Trophoblast cell (in vitro differentiated cells and primary cell): ENCODE measurements at regions not wholly inside any gene's neighbourhood (a gene's known extent, or its start where the extent isn't known, plus 50 kb on each side); places are given as distances from the start of the nearest gene placed in this dataset.
A peak's percentile ranks its signal among the peaks of the same experiment; 100 is the strongest.

Source experiments
- DNase-seq, 2 donors: peaks; one replicate each; pipeline ENCODE4 v3.0.0-alpha.2; 2016
- H2AFZ ChIP-seq: 2 replicates; pipeline ENCODE4 v1.6.1; 2013; ENCODE audit warnings: low read length, moderate library complexity, mild to moderate bottlenecking; ENCODE audit not compliant: insufficient read depth, poor library complexity
- H2AK5ac ChIP-seq: 2 replicates; pipeline ENCODE4 v1.6.1; 2013; ENCODE audit warnings: mild to moderate bottlenecking, low read length
- H2BK120ac ChIP-seq: 2 replicates; pipeline ENCODE4 v1.6.1; 2013; ENCODE audit warnings: low read length, mild to moderate bottlenecking, moderate library complexity; ENCODE audit not compliant: insufficient read depth, poor library complexity
- H2BK12ac ChIP-seq: 2 replicates; pipeline ENCODE4 v1.6.1; 2013; ENCODE audit warnings: mild to moderate bottlenecking, low read length, moderate library complexity
- H2BK5ac ChIP-seq: 2 replicates; pipeline ENCODE4 v1.6.1; 2013; ENCODE audit warnings: low read length, low read depth, moderate library complexity, mild to moderate bottlenecking; ENCODE audit not compliant: poor library complexity
- H3K14ac ChIP-seq: 2 replicates; pipeline ENCODE4 v1.6.1; 2013; ENCODE audit warnings: mild to moderate bottlenecking, low read length
- H3K18ac ChIP-seq: 2 replicates; pipeline ENCODE4 v1.6.1; 2013; ENCODE audit warnings: mild to moderate bottlenecking, low read length
- H3K23ac ChIP-seq: 2 replicates; pipeline ENCODE4 v1.6.1; 2013; ENCODE audit warnings: low read length
- H3K27ac ChIP-seq: 2 replicates; pipeline ENCODE4 v1.5.1; 2013; ENCODE audit warnings: low read depth, mild to moderate bottlenecking, inconsistent platforms, low read length, moderate library complexity
- H3K27me3 ChIP-seq: 2 replicates; pipeline ENCODE4 v1.6.1; 2013; ENCODE audit warnings: inconsistent platforms, mild to moderate bottlenecking, low read length, moderate library complexity; ENCODE audit not compliant: insufficient read depth
- H3K36me3 ChIP-seq, 2 experiments: 1 replicate in 1 of 2; 2 replicates in 1 of 2; pipeline ENCODE4 v1.6.1; 2013; ENCODE audit warnings: low read length in 2 of 2, mild to moderate bottlenecking in 2 of 2, moderate library complexity in 1 of 2; ENCODE audit not compliant: insufficient read depth in 2 of 2, control insufficient read depth in 1 of 2
- H3K4ac ChIP-seq: 2 replicates; pipeline ENCODE4 v1.6.1; 2013; ENCODE audit warnings: low read depth, mild to moderate bottlenecking, low read length, moderate library complexity
- H3K4me1 ChIP-seq, 2 experiments: 1 replicate in 1 of 2; 2 replicates in 1 of 2; pipeline ENCODE4 v1.6.1; 2013; ENCODE audit warnings: low read length in 2 of 2, mild to moderate bottlenecking in 2 of 2, moderate library complexity in 1 of 2; ENCODE audit not compliant: insufficient read depth in 2 of 2, control insufficient read depth in 1 of 2
- H3K4me2 ChIP-seq: 2 replicates; pipeline ENCODE4 v1.6.1; 2013; ENCODE audit warnings: inconsistent platforms, mild to moderate bottlenecking, low read length, moderate library complexity
- H3K4me3 ChIP-seq: 2 replicates; pipeline ENCODE4 v1.5.1; 2013; ENCODE audit warnings: mild to moderate bottlenecking, low read depth, low read length, inconsistent platforms
- H3K79me1 ChIP-seq: one replicate; pipeline ENCODE4 v1.6.1; 2013; ENCODE audit warnings: low read length
- H3K79me2 ChIP-seq: 2 replicates; pipeline ENCODE4 v1.6.1; 2013; ENCODE audit warnings: low read length, mild to moderate bottlenecking; ENCODE audit not compliant: control insufficient read depth, insufficient read depth, poor library complexity
- H3K9ac ChIP-seq: 2 replicates; pipeline ENCODE4 v1.6.1; 2013; ENCODE audit warnings: mild to moderate bottlenecking, low read length
- H3K9me3 ChIP-seq: 2 replicates; pipeline ENCODE4 v1.6.1; 2013; ENCODE audit warnings: low read depth, mild to moderate bottlenecking, control low read depth, inconsistent platforms, low read length; ENCODE audit not compliant: insufficient read depth
- H4K12ac ChIP-seq: 2 replicates; pipeline ENCODE4 v1.6.1; 2013; ENCODE audit warnings: low read depth, mild to moderate bottlenecking, low read length, moderate library complexity
- H4K8ac ChIP-seq: 2 replicates; pipeline ENCODE4 v1.6.1; 2013; ENCODE audit warnings: low read depth, mild to moderate bottlenecking, low read length, moderate library complexity
- H4K91ac ChIP-seq: one replicate; pipeline ENCODE4 v1.6.1; 2013; ENCODE audit warnings: low read depth, mild to moderate bottlenecking, low read length, moderate library complexity
- WGBS: extraction: QIAGEN DNeasy Blood & Tissue Kit; methylation state at CpG from one replicate; pipeline ENCODE4 v1.1.7; 2013; ENCODE audit warnings: missing lambda C conversion rate; ENCODE audit not compliant: insufficient read length, insufficient coverage; ENCODE audit errors: extremely low coverage; 5-methylcytosine and 5-hydroxymethylcytosine counted together

DNA sequence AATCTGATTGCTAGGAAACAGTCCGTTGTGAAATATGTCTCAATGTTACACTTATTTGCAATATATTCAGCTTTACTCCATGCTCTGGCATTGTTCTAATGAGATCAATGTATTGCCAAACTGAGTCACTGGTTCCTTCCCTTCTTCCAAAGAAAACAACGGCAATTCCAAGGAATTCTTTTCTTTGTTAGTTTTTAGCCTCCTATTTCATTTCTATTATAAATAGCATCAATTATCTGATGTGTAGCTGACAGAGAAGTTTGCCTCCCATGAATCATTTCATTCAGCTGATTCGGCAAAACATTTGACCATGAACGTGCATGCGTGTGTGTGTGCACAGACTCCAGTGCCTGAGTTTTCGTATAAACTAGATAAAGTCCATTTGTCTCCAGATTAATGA is 346.8 kb downstream of the ETS1 start:
- Histone ChIP-seq H3K79me1 (peaks cover 47% of the 10 kb centered on the region), H3K36me3 (no peaks in the 10 kb centered on the region), H3K14ac (peak overlapping the region; percentile 54), H2AK5ac (peak overlapping the region; percentile 92), H3K23ac (no peak overlapping the region), H3K4me3 (no peak overlapping the region), H4K8ac (no peak overlapping the region), H3K4me2 (no peak overlapping the region), H3K4ac (no peak overlapping the region), H2AFZ (no peak overlapping the region), H4K12ac (no peak overlapping the region), H3K27ac (no peak overlapping the region), H3K4me1 (peaks cover 6 to 9% of the 10 kb centered on the region in 2 experiments), H3K79me2 (peaks cover 6% of the 10 kb centered on the region), H3K27me3 (no peaks in the 10 kb centered on the region), H2BK5ac (peak overlapping the region; percentile 63), H4K91ac (no peak overlapping the region), H3K18ac (no peak overlapping the region), H2BK12ac (peak overlapping the region; percentile 89), H2BK120ac (peak overlapping the region; percentile 89), H3K9me3 (no peaks in the 10 kb centered on the region), H3K9ac (no peak overlapping the region)
- no CpG with 5 or more reads among the region's 6 CpGs for WGBS
- no peak for DNase-seq

GRCh38 chr11:128239306-128239705 is 348.1 kb downstream of the ETS1 start:
- no CpG with 5 or more reads among the region's 4 CpGs for WGBS
- Histone ChIP-seq H3K4me3 (no peak overlapping the region), H3K9ac (no peak overlapping the region), H4K12ac (no peak overlapping the region), H4K8ac (no peak overlapping the region), H2AK5ac (peak overlapping the region; percentile 15), H2AFZ (no peak overlapping the region), H3K4me2 (no peak overlapping the region), H3K79me2 (peaks cover 3% of the 10 kb centered on the region), H3K4ac (no peak overlapping the region), H2BK120ac (peak overlapping the region; percentile 81), H2BK12ac (peak overlapping the region; percentile 77), H3K9me3 (no peaks in the 10 kb centered on the region), H3K79me1 (peaks cover 44% of the 10 kb centered on the region), H4K91ac (peak overlapping the region; percentile 67), H3K27ac (peak overlapping the region; percentile 70), H3K18ac (no peak overlapping the region), H3K23ac (no peak overlapping the region), H3K14ac (peak overlapping the region; percentile 85), H3K36me3 (no peaks in the 10 kb centered on the region), H2BK5ac (peak overlapping the region; percentile 76), H3K4me1 (peaks cover 8 to 12% of the 10 kb centered on the region in 2 experiments), H3K27me3 (no peaks in the 10 kb centered on the region)
- no peak for DNase-seq

GRCh38 chr11:128238521-128239265 is 348.7 kb downstream of the ETS1 start:
- H2BK120ac ChIP-seq = peak overlapping the region; percentile 81
- no peaks in the 10 kb centered on the region for H3K36me3 ChIP-seq
- peak overlapping the region; percentile 81 for H4K91ac ChIP-seq
- H3K9ac ChIP-seq = no peak overlapping the region
- no peak for DNase-seq
- H2BK12ac ChIP-seq = peak overlapping the region; percentile 89
- peak overlapping the region; percentile 93 for H2BK5ac ChIP-seq
- H3K14ac ChIP-seq = peak overlapping the region; percentile 87
- no peak overlapping the region for H3K4me2 ChIP-seq
- H3K27me3 ChIP-seq = no peaks in the 10 kb centered on the region
- no peak overlapping the region for H2AFZ ChIP-seq
- H2AK5ac ChIP-seq = no peak overlapping the region
- no peak overlapping the region for H4K12ac ChIP-seq
- no peak overlapping the region for H4K8ac ChIP-seq
- peaks cover 8 to 12% of the 10 kb centered on the region in 2 experiments for H3K4me1 ChIP-seq
- peaks cover 3% of the 10 kb centered on the region for H3K79me2 ChIP-seq
- peak overlapping the region; percentile 70 for H3K27ac ChIP-seq
- H3K79me1 ChIP-seq = peaks cover 45% of the 10 kb centered on the region
- no peak overlapping the region for H3K23ac ChIP-seq
- H3K4ac ChIP-seq = no peak overlapping the region
- no peaks in the 10 kb centered on the region for H3K9me3 ChIP-seq
- H3K18ac ChIP-seq = no peak overlapping the region
- no CpG with 5 or more reads among the region's 1 CpG for WGBS
- no peak overlapping the region for H3K4me3 ChIP-seq

- Histone ChIP-seq H3K27me3 (no peaks in the 10 kb centered on the region), H2AFZ (peak overlapping the region; percentile 12), H3K27ac (peak overlapping the region; percentile 97), H3K4me2 (no peak overlapping the region), H3K79me1 (peaks cover 49% of the 10 kb centered on the region), H2BK5ac (peak overlapping the region; percentile 91), H3K79me2 (peaks cover 3% of the 10 kb centered on the region), H3K9ac (no peak overlapping the region), H4K91ac (peak overlapping the region; percentile 97), H2AK5ac (peak overlapping the region; percentile 75), H2BK120ac (peak overlapping the region; percentile 91), H3K23ac (no peak overlapping the region), H4K12ac (no peak overlapping the region), H3K4me3 (no peak overlapping the region), H4K8ac (peak overlapping the region; percentile 40), H3K36me3 (no peaks in the 10 kb centered on the region), H3K4ac (peak overlapping the region; percentile 69), H3K4me1 (peaks cover 8 to 14% of the 10 kb centered on the region in 2 experiments), H3K9me3 (no peaks in the 10 kb centered on the region), H2BK12ac (peak overlapping the region; percentile 77), H3K18ac (peak overlapping the region; percentile 76), H3K14ac (peak overlapping the region; percentile 86)
- WGBS = no CpG with 5 or more reads among the region's 49 CpGs
- no peak for DNase-seq
These were observed 350.6 kb downstream of the ETS1 start for GRCh38 chr11:128236506-128237498.
